Caco-2 (cell line): ENCODE measurements at regions not wholly inside any gene's neighbourhood (a gene's known extent, or its start where the extent isn't known, plus 50 kb on each side); places are given as distances from the start of the nearest gene placed in this dataset.

Experiments
- BruUV-seq: library from RNA; stranded (reverse); fragments of 400-500 nt; replicated peaks from 2 replicates; lab custom pipeline; 2021; lab: Mats Ljungman, UMichigan
- CTCF ChIA-PET: fragments of 300-600 bp; sonication (Branson Sonifier 250); formaldehyde crosslinking; loops from one replicate; lab custom pipeline; 2022; ENCODE audit warnings: antibody characterized with exemption; lab: Charles Lee
- POLR2A ChIA-PET: fragments of 300-600 bp; sonication (Branson Sonifier 250); formaldehyde crosslinking; loops from one replicate; lab custom pipeline; 2022; ENCODE audit warnings: antibody characterized with exemption; lab: Charles Lee
- DNase-seq, 2 experiments: peaks; one replicate each; pipeline versions ENCODE4 v3.0.0 to v3.0.0-alpha.2; 2020 to 2022
- H3K27me3 ChIP-seq: replicated peaks from 2 replicates; pipeline ENCODE4 v1.6.0; 2011; ENCODE audit warnings: low read length; ENCODE audit not compliant: control insufficient read depth, insufficient read depth
- H3K36me3 ChIP-seq: 2 replicates; pipeline ENCODE4 v1.5.1; 2011; ENCODE audit warnings: low read length; ENCODE audit not compliant: control insufficient read depth, insufficient read depth
- H3K4me1 ChIP-seq: fragments of 250-450 bp; sonication (Bioruptor Pico); 2 replicates; pipeline ENCODE4 v1.5.1; 2020; ENCODE audit warnings: mild to moderate bottlenecking
- H3K4me3 ChIP-seq: 2 replicates; pipeline ENCODE4 v1.5.1; 2011; ENCODE audit warnings: low read depth, mild to moderate bottlenecking, control low read depth, low read length
- H3K9me3 ChIP-seq: fragments of 250-450 bp; sonication (Bioruptor Pico); 2 replicates; pipeline ENCODE4 v1.5.1; 2020; ENCODE audit warnings: mild to moderate bottlenecking, moderate library complexity
- H3K27ac Mint-ChIP-seq: one replicate; pipeline ENCODE4 v1.8.0; 2022; ENCODE audit warnings: mixed read lengths; ENCODE audit not compliant: unreplicated experiment
- H3K27me3 Mint-ChIP-seq: one replicate; pipeline ENCODE4 v1.8.0; 2022; ENCODE audit warnings: mixed read lengths; ENCODE audit not compliant: insufficient read depth, unreplicated experiment
- H3K36me3 Mint-ChIP-seq: one replicate; pipeline ENCODE4 v1.8.0; 2022; ENCODE audit warnings: mild to moderate bottlenecking, mixed read lengths; ENCODE audit not compliant: insufficient read depth, unreplicated experiment
- H3K4me1 Mint-ChIP-seq: one replicate; pipeline ENCODE4 v1.8.0; 2022; ENCODE audit warnings: low read depth, mixed read lengths; ENCODE audit not compliant: unreplicated experiment
- H3K4me3 Mint-ChIP-seq: one replicate; pipeline ENCODE4 v1.8.0; 2022; ENCODE audit warnings: mild to moderate bottlenecking, moderate library complexity, mixed read lengths; ENCODE audit not compliant: unreplicated experiment
- H3K9me3 Mint-ChIP-seq: one replicate; pipeline ENCODE4 v1.8.0; 2022; ENCODE audit warnings: mixed read lengths; ENCODE audit not compliant: unreplicated experiment
- intact Hi-C: fragments of 100-400 bp; cut with micrococcal nuclease; formaldehyde crosslinking; loops from one replicate; pipeline ENCODE4 v1.10.0; 2022; ENCODE audit not compliant: unreplicated experiment
- TF ChIP-seq, protein P1 (sequence below), 2 experiments: fragments of 200-600 bp in 1 of 2; IDR thresholded peaks; 1 replicate in 1 of 2; 2 replicates in 1 of 2; pipeline versions ENCODE4 v1.5.1 to v1.8.0; 2011 to 2022; ENCODE audit warnings: antibody characterized with exemption in 1 of 2, control low read depth in 1 of 2, inconsistent platforms in 1 of 2, low read depth in 1 of 2, low read length in 1 of 2, mild to moderate bottlenecking in 1 of 2, moderate library complexity in 1 of 2; ENCODE audit not compliant: insufficient read depth in 1 of 2, severe bottlenecking in 1 of 2, unreplicated experiment in 1 of 2

DNA sequence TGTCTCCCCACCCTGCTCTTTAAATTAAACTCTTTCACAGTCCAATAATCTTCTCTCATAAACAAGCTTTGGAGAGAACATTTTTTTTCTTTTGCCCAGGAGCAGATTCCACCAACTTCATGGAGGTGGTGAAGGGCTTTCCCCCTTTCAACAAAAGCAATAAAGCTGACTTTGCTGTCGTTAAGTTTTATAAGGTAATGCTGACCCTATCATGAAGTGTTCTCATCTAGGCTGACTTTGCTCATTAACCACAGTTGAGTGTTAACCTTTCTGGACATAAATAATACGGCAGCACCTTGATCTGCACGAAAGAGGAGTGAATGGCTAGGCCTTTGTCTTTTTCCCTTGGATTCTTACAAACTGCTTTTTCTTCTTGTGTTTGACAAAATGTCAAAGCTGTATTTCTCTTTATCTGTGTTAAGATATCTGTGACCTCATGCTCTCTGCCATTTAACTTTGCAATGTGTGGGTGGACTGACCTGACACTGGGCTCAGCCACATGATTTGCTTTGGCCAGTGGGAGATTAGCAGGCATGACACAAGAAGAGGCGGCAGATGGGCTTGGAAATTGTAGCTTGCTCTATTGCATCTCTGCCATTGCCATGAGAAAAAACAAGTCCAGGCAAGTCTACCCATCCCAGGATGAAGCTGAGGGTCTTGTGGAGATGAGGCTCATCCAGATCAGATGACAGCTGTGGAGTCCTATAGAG lies 470.9 kb upstream of the CCDC196 start:
- intact Hi-C loops: no loop called here
- H3K27me3 ChIP-seq: no peaks in the 10 kb centered on the region
- H3K4me1 ChIP-seq: no peaks in the 10 kb centered on the region; the same call in 1 of the 2 replicates
- Mint-ChIP-seq H3K27ac (no peak overlapping the region), H3K4me1 (no peaks in the 10 kb centered on the region), H3K4me3 (no peak overlapping the region), H3K9me3 (peaks cover 6% of the 10 kb centered on the region), H3K36me3 (no peaks in the 10 kb centered on the region), H3K27me3 (peaks cover 7% of the 10 kb centered on the region)
- no peaks in the 10 kb centered on the region for H3K9me3 ChIP-seq
- no peak overlapping the region for H3K4me3 ChIP-seq
- ChIA-PET POLR2A (no interaction called here), CTCF (interaction anchor here (0.5 kb wide), 1 partner anchor 13 kb away, joined by 3 read pairs; no protein-coding TSS in a partner anchor)
- BruUV-seq: no TSS peak
- DNase-seq: no peak
- H3K36me3 ChIP-seq: no peaks in the 10 kb centered on the region
- TF ChIP-seq, protein P1, sequence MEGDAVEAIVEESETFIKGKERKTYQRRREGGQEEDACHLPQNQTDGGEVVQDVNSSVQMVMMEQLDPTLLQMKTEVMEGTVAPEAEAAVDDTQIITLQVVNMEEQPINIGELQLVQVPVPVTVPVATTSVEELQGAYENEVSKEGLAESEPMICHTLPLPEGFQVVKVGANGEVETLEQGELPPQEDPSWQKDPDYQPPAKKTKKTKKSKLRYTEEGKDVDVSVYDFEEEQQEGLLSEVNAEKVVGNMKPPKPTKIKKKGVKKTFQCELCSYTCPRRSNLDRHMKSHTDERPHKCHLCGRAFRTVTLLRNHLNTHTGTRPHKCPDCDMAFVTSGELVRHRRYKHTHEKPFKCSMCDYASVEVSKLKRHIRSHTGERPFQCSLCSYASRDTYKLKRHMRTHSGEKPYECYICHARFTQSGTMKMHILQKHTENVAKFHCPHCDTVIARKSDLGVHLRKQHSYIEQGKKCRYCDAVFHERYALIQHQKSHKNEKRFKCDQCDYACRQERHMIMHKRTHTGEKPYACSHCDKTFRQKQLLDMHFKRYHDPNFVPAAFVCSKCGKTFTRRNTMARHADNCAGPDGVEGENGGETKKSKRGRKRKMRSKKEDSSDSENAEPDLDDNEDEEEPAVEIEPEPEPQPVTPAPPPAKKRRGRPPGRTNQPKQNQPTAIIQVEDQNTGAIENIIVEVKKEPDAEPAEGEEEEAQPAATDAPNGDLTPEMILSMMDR (IDR thresholded peaks at IDR 0.05; ENCODE audit: insufficient read depth in 1 of 2, low read depth in 1 of 2, low read length in 1 of 2, severe bottlenecking in 1 of 2, unreplicated experiment in 1 of 2): no peak

DNA sequence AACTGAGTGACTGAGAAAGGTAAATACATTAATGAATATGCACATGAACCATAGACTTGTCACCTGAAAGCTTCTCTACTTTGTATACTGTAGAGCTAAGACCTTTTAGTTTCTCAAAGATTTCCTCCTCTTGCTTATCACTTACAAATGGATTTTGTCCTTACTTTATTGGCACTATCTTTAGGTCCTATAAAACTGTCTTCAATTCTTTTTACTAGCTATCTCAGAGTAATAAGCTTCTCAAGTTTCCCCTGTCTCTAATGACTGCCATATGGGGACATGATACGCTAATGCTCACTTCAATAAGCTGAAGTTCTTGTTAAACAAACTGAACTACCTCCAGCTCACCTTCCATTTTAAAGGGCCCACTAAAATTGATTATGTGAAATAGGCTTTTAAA lies 468.2 kb upstream of the CCDC196 start:
- intact Hi-C loops: no loop called here
- no peak for DNase-seq
- Histone ChIP-seq H3K4me1 (no peaks in the 10 kb centered on the region), H3K4me3 (no peak overlapping the region), H3K9me3 (no peaks in the 10 kb centered on the region), H3K36me3 (no peaks in the 10 kb centered on the region), H3K27me3 (no peaks in the 10 kb centered on the region)
- H3K4me1 Mint-ChIP-seq: no peaks in the 10 kb centered on the region
- BruUV-seq: no TSS peak
- peaks cover 9% of the 10 kb centered on the region for H3K27me3 Mint-ChIP-seq
- no peak overlapping the region for H3K27ac Mint-ChIP-seq
- ChIA-PET CTCF (no interaction called here), POLR2A (no interaction called here)
- H3K9me3 Mint-ChIP-seq: peaks cover 6% of the 10 kb centered on the region
- no peak overlapping the region for H3K4me3 Mint-ChIP-seq
- no peaks in the 10 kb centered on the region for H3K36me3 Mint-ChIP-seq
- TF ChIP-seq, protein P1 (IDR thresholded peaks at IDR 0.05; ENCODE audit: insufficient read depth in 1 of 2, low read depth in 1 of 2, low read length in 1 of 2, severe bottlenecking in 1 of 2, unreplicated experiment in 1 of 2): no peak

DNA sequence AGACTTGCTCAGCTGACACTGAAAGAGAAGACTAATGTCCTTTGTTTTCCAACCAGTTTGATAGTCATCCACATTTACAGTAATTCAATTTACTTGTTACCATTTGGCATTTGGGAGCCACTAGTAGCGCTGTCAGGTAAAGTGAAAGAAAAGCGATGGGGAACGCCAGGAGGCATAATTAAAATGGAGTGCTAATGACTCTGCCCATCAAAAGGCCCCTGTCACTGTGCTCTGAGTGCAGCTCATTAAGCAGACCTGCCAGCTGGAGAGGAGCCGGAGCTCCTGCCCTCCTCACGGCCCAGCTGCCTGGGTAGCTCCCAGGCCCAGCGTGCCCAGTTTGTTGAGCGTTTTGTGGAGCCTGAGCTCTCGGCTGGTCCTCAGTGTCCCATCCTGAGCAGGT lies 463.6 kb upstream of the CCDC196 start:
- Histone ChIP-seq H3K4me3 (no peak overlapping the region), H3K4me1 (no peaks in the 10 kb centered on the region), H3K36me3 (no peaks in the 10 kb centered on the region), H3K27me3 (no peaks in the 10 kb centered on the region), H3K9me3 (no peaks in the 10 kb centered on the region)
- DNase-seq: no peak
- CTCF ChIA-PET: no interaction called here
- no TSS peak for BruUV-seq
- intact Hi-C loops: no loop called here
- no peaks in the 10 kb centered on the region for H3K36me3 Mint-ChIP-seq
- TF ChIP-seq, protein P1 (IDR thresholded peaks at IDR 0.05; ENCODE audit: insufficient read depth in 1 of 2, low read depth in 1 of 2, low read length in 1 of 2, severe bottlenecking in 1 of 2, unreplicated experiment in 1 of 2): no peak
- POLR2A ChIA-PET: no interaction called here
- H3K4me3 Mint-ChIP-seq: no peak overlapping the region
- H3K27ac Mint-ChIP-seq: no peak overlapping the region
- no peaks in the 10 kb centered on the region for H3K4me1 Mint-ChIP-seq
- peaks cover 2% of the 10 kb centered on the region for H3K27me3 Mint-ChIP-seq
- H3K9me3 Mint-ChIP-seq: no peaks in the 10 kb centered on the region
